H9 (cell line): ENCODE measurements at regions not wholly inside any gene's neighbourhood (a gene's known extent, or its start where the extent isn't known, plus 50 kb on each side); places are given as distances from the start of the nearest gene placed in this dataset.

Source experiments
- DNase-seq: peaks from one replicate; pipeline ENCODE4 v3.0.0-alpha.2; 2017
- H2AFZ ChIP-seq: one replicate; pipeline ENCODE4 v1.6.1; 2013; ENCODE audit warnings: mild to moderate bottlenecking, low read length, control low read depth, moderate library complexity
- H2AK5ac ChIP-seq: 2 replicates; pipeline ENCODE4 v1.6.1; 2013; ENCODE audit warnings: low read length, control low read depth, mixed read lengths; ENCODE audit not compliant: insufficient read length
- H2BK120ac ChIP-seq: one replicate; pipeline ENCODE4 v1.6.1; 2013; ENCODE audit warnings: low read depth, mild to moderate bottlenecking, low read length, control low read depth, inconsistent platforms; ENCODE audit not compliant: poor library complexity, severe bottlenecking
- H2BK12ac ChIP-seq: 2 replicates; pipeline ENCODE4 v1.6.1; 2013; ENCODE audit warnings: low read length, control low read depth, mixed read lengths, low read depth; ENCODE audit not compliant: insufficient read length
- H2BK15ac ChIP-seq: 2 replicates; pipeline ENCODE4 v1.6.1; 2013; ENCODE audit warnings: low read depth, low read length, control low read depth
- H2BK20ac ChIP-seq: one replicate; pipeline ENCODE4 v1.6.1; 2013; ENCODE audit warnings: low read depth, mild to moderate bottlenecking, low read length, control low read depth, inconsistent platforms; ENCODE audit not compliant: poor library complexity, severe bottlenecking
- H2BK5ac ChIP-seq: 2 replicates; pipeline ENCODE4 v1.6.1; 2013; ENCODE audit warnings: low read length, control low read depth, mixed read lengths; ENCODE audit not compliant: insufficient read length
- H3K14ac ChIP-seq: 2 replicates; pipeline ENCODE4 v1.6.1; 2013; ENCODE audit warnings: low read length, control low read depth; ENCODE audit not compliant: insufficient read depth
- H3K18ac ChIP-seq: 2 replicates; pipeline ENCODE4 v1.6.1; 2013; ENCODE audit warnings: low read depth, mild to moderate bottlenecking, mixed read lengths, low read length, control low read depth; ENCODE audit not compliant: insufficient read length
- H3K23ac ChIP-seq: 2 replicates; pipeline ENCODE4 v1.6.1; 2013; ENCODE audit warnings: low read length, control low read depth, mixed read lengths, low read depth; ENCODE audit not compliant: insufficient read length
- H3K23me2 ChIP-seq: 2 replicates; pipeline ENCODE4 v1.6.1; 2013; ENCODE audit warnings: low read depth, mild to moderate bottlenecking, mixed read lengths, low read length, control low read depth; ENCODE audit not compliant: insufficient read length, poor library complexity, severe bottlenecking
- H3K27ac ChIP-seq: 2 replicates; pipeline ENCODE4 v1.5.1; 2013; ENCODE audit warnings: low read length, control low read depth, mixed read lengths, low read depth; ENCODE audit not compliant: insufficient read length
- H3K27me3 ChIP-seq: 2 replicates; pipeline ENCODE4 v1.6.1; 2013; ENCODE audit warnings: low read length, control low read depth, inconsistent platforms; ENCODE audit not compliant: insufficient read depth
- H3K4ac ChIP-seq: 2 replicates; pipeline ENCODE4 v1.6.1; 2013; ENCODE audit warnings: low read depth, mild to moderate bottlenecking, control low read depth, inconsistent platforms, low read length, moderate library complexity
- H3K4me1 ChIP-seq: 2 replicates; pipeline ENCODE4 v1.6.1; 2013; ENCODE audit warnings: low read length, control low read depth, inconsistent platforms; ENCODE audit not compliant: insufficient read depth
- H3K4me2 ChIP-seq: 2 replicates; pipeline ENCODE4 v1.6.1; 2013; ENCODE audit warnings: low read length, control low read depth, mixed read lengths; ENCODE audit not compliant: insufficient read length, insufficient read depth
- H3K56ac ChIP-seq: 2 replicates; pipeline ENCODE4 v1.6.1; 2013; ENCODE audit warnings: low read depth, mild to moderate bottlenecking, mixed read lengths, low read length, control low read depth; ENCODE audit not compliant: insufficient read length
- H3K79me1 ChIP-seq: 2 replicates; pipeline ENCODE4 v1.6.1; 2013; ENCODE audit warnings: low read depth, mild to moderate bottlenecking, moderate library complexity, low read length, control low read depth, inconsistent platforms; ENCODE audit not compliant: insufficient read depth, poor library complexity, severe bottlenecking
- H3K79me2 ChIP-seq: 2 replicates; pipeline ENCODE4 v1.6.1; 2013; ENCODE audit warnings: low read length, control low read depth, inconsistent platforms; ENCODE audit not compliant: insufficient read depth
- H3K9ac ChIP-seq: 2 replicates; pipeline ENCODE4 v1.6.1; 2013; ENCODE audit warnings: low read length, control low read depth, mixed read lengths; ENCODE audit not compliant: insufficient read length; ENCODE audit errors: extremely low read depth
- H3K9me3 ChIP-seq: one replicate; pipeline ENCODE4 v1.6.1; 2013; ENCODE audit warnings: low read depth, low read length, inconsistent platforms; ENCODE audit not compliant: control insufficient read depth
- H3T11ph ChIP-seq: one replicate; pipeline ENCODE4 v1.6.1; 2013; ENCODE audit warnings: mild to moderate bottlenecking, low read length, control low read depth, inconsistent platforms
- H4K20me1 ChIP-seq: one replicate; pipeline ENCODE4 v1.6.1; 2013; ENCODE audit not compliant: control insufficient read depth, insufficient read length, insufficient read depth
- H4K5ac ChIP-seq: 2 replicates; pipeline ENCODE4 v1.6.1; 2013; ENCODE audit warnings: low read depth, mild to moderate bottlenecking, mixed read lengths, low read length, control low read depth; ENCODE audit not compliant: insufficient read length
- H4K8ac ChIP-seq: replicated peaks from 2 replicates; pipeline ENCODE4 v1.6.1; 2013; ENCODE audit warnings: low read length, control low read depth, mixed read lengths, low read depth; ENCODE audit not compliant: insufficient read length
- H4K91ac ChIP-seq: 2 replicates; pipeline ENCODE4 v1.6.1; 2013; ENCODE audit warnings: low read depth, mild to moderate bottlenecking, moderate library complexity, mixed read lengths, low read length, control low read depth; ENCODE audit not compliant: insufficient read length
- H3K27ac Mint-ChIP-seq, 3 experiments: 2 replicates in 2 of 3; 3 replicates in 1 of 3; pipeline ENCODE4 v1.8.0; 2020 to 2021; ENCODE audit warnings: mixed read lengths in 3 of 3, mild to moderate bottlenecking in 1 of 3, moderate library complexity in 1 of 3
- H3K27me3 Mint-ChIP-seq: 2 replicates; pipeline ENCODE4 v1.8.0; 2021; ENCODE audit warnings: low read depth, mild to moderate bottlenecking, moderate library complexity, mixed read lengths
- H3K36me3 Mint-ChIP-seq, 3 experiments: 2 replicates in 2 of 3; 3 replicates in 1 of 3; pipeline ENCODE4 v1.8.0; 2020 to 2021; ENCODE audit warnings: low read depth in 3 of 3, mixed read lengths in 3 of 3; ENCODE audit not compliant: insufficient read depth in 1 of 3
- H3K4me1 Mint-ChIP-seq, 2 experiments: 2 replicates each; pipeline ENCODE4 v1.8.0; 2020; ENCODE audit warnings: mixed read lengths in 2 of 2
- H3K4me3 Mint-ChIP-seq, 2 experiments: 2 replicates in 1 of 2; 3 replicates in 1 of 2; pipeline ENCODE4 v1.8.0; 2020 to 2021; ENCODE audit warnings: mild to moderate bottlenecking in 2 of 2, mixed read lengths in 2 of 2, moderate library complexity in 1 of 2
- H3K9me3 Mint-ChIP-seq, 2 experiments: 2 replicates in 1 of 2; 3 replicates in 1 of 2; pipeline ENCODE4 v1.8.0; 2020; ENCODE audit warnings: mild to moderate bottlenecking in 2 of 2, mixed read lengths in 2 of 2, moderate library complexity in 1 of 2
- WGBS: extraction: QIAGEN DNeasy Blood & Tissue Kit; methylation state at CpG from one replicate; pipeline ENCODE4 v1.1.7; 2013; ENCODE audit warnings: missing lambda C conversion rate, low lambda C conversion rate, mixed read lengths; ENCODE audit not compliant: insufficient read length; ENCODE audit errors: extremely low coverage; 5-methylcytosine and 5-hydroxymethylcytosine counted together
- TF ChIP-seq, protein P1 (sequence below): fragments of 200-600 bp; sonication (generic); conservative IDR thresholded peaks from 3 replicates; pipeline ENCODE4 v1.8.0; 2021; ENCODE audit warnings: antibody characterized with exemption, mild to moderate bottlenecking

DNA sequence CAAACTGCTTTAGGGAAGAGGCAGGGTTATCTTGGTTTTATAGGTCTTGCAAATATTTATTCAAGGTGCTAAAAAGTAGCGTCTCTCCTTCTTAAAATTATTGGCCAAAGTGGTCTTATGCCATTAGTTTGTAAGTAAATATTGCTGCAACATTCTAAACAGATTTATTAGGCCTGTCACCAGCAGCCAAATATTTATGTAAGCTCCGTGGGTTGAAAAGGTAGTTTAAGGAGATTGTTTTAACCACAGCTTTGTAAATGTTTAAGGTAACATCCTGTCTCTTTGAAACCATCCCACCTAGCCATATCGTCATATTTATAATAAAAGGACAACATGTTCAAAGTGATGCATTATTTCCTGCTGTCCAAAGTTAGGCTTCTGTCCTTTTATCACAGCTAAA, 210.1 kb upstream of the LNX1 start:
- Histone ChIP-seq H3K14ac (no peak overlapping the region), H4K91ac (no peak overlapping the region), H2BK5ac (no peak overlapping the region), H2BK20ac (no peak overlapping the region), H4K5ac (no peak overlapping the region), H3K9me3 (no peaks in the 10 kb centered on the region), H4K8ac (no peak overlapping the region), H3K23me2 (no peaks in the 10 kb centered on the region), H2BK120ac (no peak overlapping the region), H2AFZ (no peak overlapping the region), H3K23ac (no peak overlapping the region), H2AK5ac (no peak overlapping the region), H3K18ac (no peak overlapping the region), H3K4me1 (no peaks in the 10 kb centered on the region), H4K20me1 (no peaks in the 10 kb centered on the region), H3K56ac (no peak overlapping the region), H3K9ac (no peak overlapping the region), H3K79me1 (no peaks in the 10 kb centered on the region), H2BK12ac (no peak overlapping the region), H3K27ac (no peak overlapping the region), H2BK15ac (no peak overlapping the region), H3K4ac (no peak overlapping the region), H3K27me3 (no peaks in the 10 kb centered on the region), H3K4me2 (no peak overlapping the region), H3T11ph (no peak overlapping the region), H3K79me2 (no peaks in the 10 kb centered on the region)
- TF ChIP-seq, protein P1, sequence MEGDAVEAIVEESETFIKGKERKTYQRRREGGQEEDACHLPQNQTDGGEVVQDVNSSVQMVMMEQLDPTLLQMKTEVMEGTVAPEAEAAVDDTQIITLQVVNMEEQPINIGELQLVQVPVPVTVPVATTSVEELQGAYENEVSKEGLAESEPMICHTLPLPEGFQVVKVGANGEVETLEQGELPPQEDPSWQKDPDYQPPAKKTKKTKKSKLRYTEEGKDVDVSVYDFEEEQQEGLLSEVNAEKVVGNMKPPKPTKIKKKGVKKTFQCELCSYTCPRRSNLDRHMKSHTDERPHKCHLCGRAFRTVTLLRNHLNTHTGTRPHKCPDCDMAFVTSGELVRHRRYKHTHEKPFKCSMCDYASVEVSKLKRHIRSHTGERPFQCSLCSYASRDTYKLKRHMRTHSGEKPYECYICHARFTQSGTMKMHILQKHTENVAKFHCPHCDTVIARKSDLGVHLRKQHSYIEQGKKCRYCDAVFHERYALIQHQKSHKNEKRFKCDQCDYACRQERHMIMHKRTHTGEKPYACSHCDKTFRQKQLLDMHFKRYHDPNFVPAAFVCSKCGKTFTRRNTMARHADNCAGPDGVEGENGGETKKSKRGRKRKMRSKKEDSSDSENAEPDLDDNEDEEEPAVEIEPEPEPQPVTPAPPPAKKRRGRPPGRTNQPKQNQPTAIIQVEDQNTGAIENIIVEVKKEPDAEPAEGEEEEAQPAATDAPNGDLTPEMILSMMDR = no peak
- H3K4me1 Mint-ChIP-seq = 0 out of 4 replicates have a peak, but pooled peaks cover 0 to 2% of the 10 kb centered on the region in 2 experiments
- DNase-seq = no peak
- H3K27ac Mint-ChIP-seq = no peak overlapping the region
- no peaks in the 10 kb centered on the region; the same call in 1 of the 2 replicates for H3K27me3 Mint-ChIP-seq
- no peak overlapping the region for H3K4me3 Mint-ChIP-seq
- no peaks in the 10 kb centered on the region for H3K36me3 Mint-ChIP-seq
- no peaks in the 10 kb centered on the region for H3K9me3 Mint-ChIP-seq
- WGBS = no CpG with 5 or more reads among the region's 3 CpGs
